MCF 10A (cell line): ENCODE measurements at regions not wholly inside any gene's neighbourhood (a gene's known extent, or its start where the extent isn't known, plus 50 kb on each side); places are given as distances from the start of the nearest gene placed in this dataset.

ENCODE experiments used
- BruUV-seq: library from RNA; stranded (reverse); fragments of 400-500 nt; replicated peaks from 2 replicates; lab custom pipeline; 2021; lab: Mats Ljungman, UMichigan
- CTCF ChIA-PET: fragments of 300-600 bp; sonication (Branson Sonifier 250); formaldehyde crosslinking; extraction: SDS; loops from one replicate; lab custom pipeline; 2021; ENCODE audit warnings: antibody characterized with exemption, inconsistent platforms; lab: Yijun Ruan, JAX
- POLR2A ChIA-PET: fragments of 300-600, 350-650 bp; sonication (Branson Sonifier 250); formaldehyde crosslinking; extraction: SDS; loops from one replicate; lab custom pipeline; 2020; ENCODE audit warnings: antibody characterized with exemption, inconsistent platforms; lab: Yijun Ruan, JAX
- DNase-seq: peaks from one replicate; pipeline ENCODE4 v3.0.0-alpha.2; 2018; ENCODE audit not compliant: unreplicated experiment
- H3K27ac Mint-ChIP-seq: one replicate; pipeline ENCODE4 v1.8.0; 2022; ENCODE audit warnings: mild to moderate bottlenecking, low read depth, mixed read lengths; ENCODE audit not compliant: unreplicated experiment
- H3K27me3 Mint-ChIP-seq: one replicate; pipeline ENCODE4 v1.8.0; 2022; ENCODE audit warnings: mixed read lengths; ENCODE audit not compliant: insufficient read depth, unreplicated experiment
- H3K36me3 Mint-ChIP-seq: one replicate; pipeline ENCODE4 v1.8.0; 2022; ENCODE audit warnings: mild to moderate bottlenecking, moderate library complexity, mixed read lengths; ENCODE audit not compliant: insufficient read depth, unreplicated experiment
- H3K4me1 Mint-ChIP-seq: one replicate; pipeline ENCODE4 v1.8.0; 2022; ENCODE audit warnings: mixed read lengths; ENCODE audit not compliant: insufficient read depth, unreplicated experiment
- H3K4me3 Mint-ChIP-seq: one replicate; pipeline ENCODE4 v1.8.0; 2022; ENCODE audit warnings: mild to moderate bottlenecking, moderate library complexity, mixed read lengths; ENCODE audit not compliant: unreplicated experiment
- H3K9me3 Mint-ChIP-seq: one replicate; pipeline ENCODE4 v1.8.0; 2022; ENCODE audit warnings: mixed read lengths; ENCODE audit not compliant: unreplicated experiment
- intact Hi-C: fragments of 100-400 bp; cut with micrococcal nuclease; formaldehyde crosslinking; loops from 2 replicates; pipeline ENCODE4 v1.14.1; 2022
- TF ChIP-seq, protein P1 (sequence below): fragments of 200-600 bp; IDR thresholded peaks from one replicate; pipeline ENCODE4 v1.8.0; 2022; ENCODE audit warnings: antibody characterized with exemption, mild to moderate bottlenecking; ENCODE audit not compliant: unreplicated experiment

DNA sequence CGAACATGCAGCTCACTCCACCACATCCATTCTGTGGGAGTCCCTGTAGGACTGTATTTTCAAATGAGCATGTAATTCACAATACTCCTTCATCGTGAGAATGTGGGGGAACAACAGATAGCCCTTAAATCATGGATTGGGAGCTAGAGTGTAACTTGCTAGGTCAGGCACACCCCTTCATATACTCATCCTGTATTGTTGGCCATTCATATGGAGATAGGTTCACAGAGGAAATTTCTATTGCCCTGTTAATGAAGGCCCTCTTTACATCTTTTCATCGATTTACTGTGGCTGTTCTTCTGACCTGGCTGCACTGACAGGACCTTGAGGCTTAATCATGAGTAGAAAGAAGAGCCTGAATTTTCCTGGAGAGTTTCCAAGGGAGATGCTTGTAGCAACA, 193.8 kb upstream of the DPP10 start:
- Mint-ChIP-seq H3K9me3 (no peaks in the 10 kb centered on the region), H3K4me1 (peaks cover 5% of the 10 kb centered on the region), H3K27me3 (no peaks in the 10 kb centered on the region), H3K27ac (no peak overlapping the region), H3K36me3 (no peaks in the 10 kb centered on the region), H3K4me3 (no peak overlapping the region)
- TF ChIP-seq, protein P1, sequence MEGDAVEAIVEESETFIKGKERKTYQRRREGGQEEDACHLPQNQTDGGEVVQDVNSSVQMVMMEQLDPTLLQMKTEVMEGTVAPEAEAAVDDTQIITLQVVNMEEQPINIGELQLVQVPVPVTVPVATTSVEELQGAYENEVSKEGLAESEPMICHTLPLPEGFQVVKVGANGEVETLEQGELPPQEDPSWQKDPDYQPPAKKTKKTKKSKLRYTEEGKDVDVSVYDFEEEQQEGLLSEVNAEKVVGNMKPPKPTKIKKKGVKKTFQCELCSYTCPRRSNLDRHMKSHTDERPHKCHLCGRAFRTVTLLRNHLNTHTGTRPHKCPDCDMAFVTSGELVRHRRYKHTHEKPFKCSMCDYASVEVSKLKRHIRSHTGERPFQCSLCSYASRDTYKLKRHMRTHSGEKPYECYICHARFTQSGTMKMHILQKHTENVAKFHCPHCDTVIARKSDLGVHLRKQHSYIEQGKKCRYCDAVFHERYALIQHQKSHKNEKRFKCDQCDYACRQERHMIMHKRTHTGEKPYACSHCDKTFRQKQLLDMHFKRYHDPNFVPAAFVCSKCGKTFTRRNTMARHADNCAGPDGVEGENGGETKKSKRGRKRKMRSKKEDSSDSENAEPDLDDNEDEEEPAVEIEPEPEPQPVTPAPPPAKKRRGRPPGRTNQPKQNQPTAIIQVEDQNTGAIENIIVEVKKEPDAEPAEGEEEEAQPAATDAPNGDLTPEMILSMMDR: no peak
- BruUV-seq: no TSS peak
- POLR2A ChIA-PET: interaction anchor here (0.7 kb wide), 1 partner anchor 62 kb away, joined by 3 read pairs; no protein-coding TSS in a partner anchor
- intact Hi-C loops: no loop called here
- CTCF ChIA-PET: no interaction called here
- DNase-seq: no peak

DNA sequence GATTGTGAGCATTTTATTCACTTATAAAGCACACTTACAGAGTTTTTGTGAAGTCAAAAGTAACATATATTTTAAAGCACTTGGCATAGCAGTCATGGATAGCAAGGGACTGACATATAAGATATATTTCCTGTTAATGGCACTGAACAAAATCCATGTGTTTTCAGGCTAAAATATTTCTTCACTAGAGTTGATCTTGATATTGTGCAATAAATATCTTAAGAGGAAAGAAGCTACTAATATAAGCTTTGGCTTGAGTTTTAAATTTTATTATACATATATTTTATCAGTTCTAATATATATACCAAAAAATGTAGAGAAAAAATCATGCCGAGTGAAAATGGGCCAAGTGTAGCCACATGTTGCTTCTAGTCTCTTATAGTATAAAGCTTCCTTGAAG, 189.7 kb upstream of the DPP10 start:
- no peak for DNase-seq
- Mint-ChIP-seq H3K36me3 (no peaks in the 10 kb centered on the region), H3K27ac (no peak overlapping the region), H3K4me1 (peaks cover 5% of the 10 kb centered on the region), H3K27me3 (no peaks in the 10 kb centered on the region), H3K9me3 (no peaks in the 10 kb centered on the region), H3K4me3 (no peak overlapping the region)
- intact Hi-C loops: no loop called here
- ChIA-PET POLR2A (no interaction called here), CTCF (interaction anchor here (0.6 kb wide), 1 partner anchor 50 kb away, joined by 3 read pairs; no protein-coding TSS in a partner anchor)
- TF ChIP-seq, protein P1: no peak
- no TSS peak for BruUV-seq

DNA sequence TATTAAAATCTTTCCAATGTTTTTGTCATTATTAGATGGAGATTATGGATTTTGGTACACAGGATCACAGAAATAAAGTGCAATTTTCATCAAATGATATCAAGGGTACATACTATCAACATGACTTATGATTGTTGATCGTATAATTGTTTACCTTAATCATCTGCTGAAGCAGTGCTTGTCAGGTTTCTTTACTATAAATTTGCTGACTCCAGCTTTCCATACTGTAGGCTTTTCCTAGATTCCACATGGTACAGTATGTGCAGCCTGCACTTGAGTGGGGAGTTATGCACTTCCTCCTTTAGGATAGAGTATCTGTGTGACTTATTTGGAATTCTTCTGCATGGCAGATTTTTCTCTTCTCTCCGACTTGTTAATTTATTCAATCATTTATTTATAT, 187.6 kb upstream of the DPP10 start:
- no TSS peak for BruUV-seq
- POLR2A ChIA-PET: no interaction called here
- H3K9me3 Mint-ChIP-seq: no peaks in the 10 kb centered on the region
- CTCF ChIA-PET: no interaction called here
- DNase-seq: no peak
- H3K4me1 Mint-ChIP-seq: peaks cover 5% of the 10 kb centered on the region
- H3K27me3 Mint-ChIP-seq: no peaks in the 10 kb centered on the region
- intact Hi-C loops: no loop called here
- H3K36me3 Mint-ChIP-seq: no peaks in the 10 kb centered on the region
- TF ChIP-seq, protein P1: no peak
- H3K4me3 Mint-ChIP-seq: no peak overlapping the region
- H3K27ac Mint-ChIP-seq: no peak overlapping the region

DNA sequence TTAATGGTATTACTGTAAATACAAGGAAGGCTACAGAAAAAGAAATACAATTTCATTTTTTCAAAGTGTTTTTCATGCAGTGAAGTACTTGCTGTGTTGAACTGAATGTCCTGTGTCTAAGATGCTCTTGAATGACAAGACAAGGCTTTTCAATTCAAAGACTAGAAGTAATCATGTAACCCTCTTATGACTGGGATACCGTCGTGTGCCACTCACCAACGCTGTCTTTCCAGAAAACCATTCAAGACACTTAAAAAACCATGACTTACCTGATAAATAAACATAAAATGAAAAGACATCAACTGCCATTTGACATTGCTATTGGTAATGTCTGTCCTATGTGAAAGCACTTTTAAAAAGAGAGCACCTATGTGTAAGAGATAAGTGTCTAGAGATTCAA, 183.1 kb upstream of the DPP10 start:
- BruUV-seq: no TSS peak
- H3K4me1 Mint-ChIP-seq: peaks cover 11% of the 10 kb centered on the region
- CTCF ChIA-PET: no interaction called here
- POLR2A ChIA-PET: no interaction called here
- no peak overlapping the region for H3K4me3 Mint-ChIP-seq
- TF ChIP-seq, protein P1: no peak
- intact Hi-C loops: no loop called here
- H3K27me3 Mint-ChIP-seq: no peaks in the 10 kb centered on the region
- H3K9me3 Mint-ChIP-seq: peaks cover 9% of the 10 kb centered on the region
- no peak overlapping the region for H3K27ac Mint-ChIP-seq
- H3K36me3 Mint-ChIP-seq: no peaks in the 10 kb centered on the region
- no peak for DNase-seq
